Neural crest cell (in vitro differentiated cells): ENCODE measurements at regions not wholly inside any gene's neighbourhood (a gene's known extent, or its start where the extent isn't known, plus 50 kb on each side); places are given as distances from the start of the nearest gene placed in this dataset.
"Not testable (repeated sequence)": the region's sequence is repeated elsewhere in the genome, so short reads cannot be mapped to it uniquely, and the experiment has no call there.

Experiments used
- DNase-seq: peaks from one replicate; pipeline ENCODE4 v3.0.0; 2021; ENCODE audit warnings: low read depth, mixed read lengths, low spot score
- H3K27ac Mint-ChIP-seq: one replicate; pipeline ENCODE4 v1.8.0; 2021; ENCODE audit warnings: mild to moderate bottlenecking, mixed read lengths; ENCODE audit not compliant: unreplicated experiment
- H3K27me3 Mint-ChIP-seq: 2 replicates; pipeline ENCODE4 v1.8.0; 2021; ENCODE audit warnings: low read depth, mild to moderate bottlenecking, mixed read lengths
- H3K36me3 Mint-ChIP-seq: 2 replicates; pipeline ENCODE4 v1.8.0; 2021; ENCODE audit warnings: low read depth, mild to moderate bottlenecking, mixed read lengths
- H3K4me1 Mint-ChIP-seq: 2 replicates; pipeline ENCODE4 v1.8.0; 2021; ENCODE audit warnings: mixed read lengths
- H3K4me3 Mint-ChIP-seq: one replicate; pipeline ENCODE4 v1.8.0; 2021; ENCODE audit warnings: mild to moderate bottlenecking, mixed read lengths
- H3K9me3 Mint-ChIP-seq: 2 replicates; pipeline ENCODE4 v1.8.0; 2021; ENCODE audit warnings: mixed read lengths
- TF ChIP-seq, protein P1 (sequence below): fragments of 200-600 bp; sonication (generic); conservative IDR thresholded peaks from 2 replicates; pipeline ENCODE4 v1.5.0; 2021; ENCODE audit warnings: antibody characterized with exemption, mild to moderate bottlenecking

DNA sequence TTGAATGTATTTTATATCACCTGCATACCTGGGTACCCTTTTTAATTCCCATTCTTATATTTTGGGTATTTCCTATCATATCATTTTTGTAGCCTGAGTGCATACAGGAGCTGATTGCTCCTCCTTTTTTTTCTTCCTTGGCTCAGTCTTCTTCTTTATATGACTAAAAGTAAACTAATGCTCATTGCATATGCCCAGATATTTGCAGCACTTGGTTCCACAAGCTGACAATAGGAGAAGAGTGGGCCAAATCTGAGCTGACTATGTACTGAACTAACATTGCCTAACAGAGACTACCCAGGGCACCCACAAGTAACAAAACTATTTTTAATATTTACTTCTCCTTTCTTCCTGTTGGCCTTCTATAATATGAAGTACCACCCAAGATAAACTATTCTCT lies 131.7 kb upstream of the SPOPL start:
- no peak overlapping the region for H3K4me3 Mint-ChIP-seq
- TF ChIP-seq, protein P1, sequence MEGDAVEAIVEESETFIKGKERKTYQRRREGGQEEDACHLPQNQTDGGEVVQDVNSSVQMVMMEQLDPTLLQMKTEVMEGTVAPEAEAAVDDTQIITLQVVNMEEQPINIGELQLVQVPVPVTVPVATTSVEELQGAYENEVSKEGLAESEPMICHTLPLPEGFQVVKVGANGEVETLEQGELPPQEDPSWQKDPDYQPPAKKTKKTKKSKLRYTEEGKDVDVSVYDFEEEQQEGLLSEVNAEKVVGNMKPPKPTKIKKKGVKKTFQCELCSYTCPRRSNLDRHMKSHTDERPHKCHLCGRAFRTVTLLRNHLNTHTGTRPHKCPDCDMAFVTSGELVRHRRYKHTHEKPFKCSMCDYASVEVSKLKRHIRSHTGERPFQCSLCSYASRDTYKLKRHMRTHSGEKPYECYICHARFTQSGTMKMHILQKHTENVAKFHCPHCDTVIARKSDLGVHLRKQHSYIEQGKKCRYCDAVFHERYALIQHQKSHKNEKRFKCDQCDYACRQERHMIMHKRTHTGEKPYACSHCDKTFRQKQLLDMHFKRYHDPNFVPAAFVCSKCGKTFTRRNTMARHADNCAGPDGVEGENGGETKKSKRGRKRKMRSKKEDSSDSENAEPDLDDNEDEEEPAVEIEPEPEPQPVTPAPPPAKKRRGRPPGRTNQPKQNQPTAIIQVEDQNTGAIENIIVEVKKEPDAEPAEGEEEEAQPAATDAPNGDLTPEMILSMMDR, result no peak
- H3K27ac Mint-ChIP-seq, result no peak overlapping the region
- no peak for DNase-seq
- no peaks in the 10 kb centered on the region for H3K36me3 Mint-ChIP-seq
- H3K27me3 Mint-ChIP-seq, result no peaks in the 10 kb centered on the region
- no peaks in the 10 kb centered on the region for H3K9me3 Mint-ChIP-seq
- H3K4me1 Mint-ChIP-seq, result no peaks in the 10 kb centered on the region

DNA sequence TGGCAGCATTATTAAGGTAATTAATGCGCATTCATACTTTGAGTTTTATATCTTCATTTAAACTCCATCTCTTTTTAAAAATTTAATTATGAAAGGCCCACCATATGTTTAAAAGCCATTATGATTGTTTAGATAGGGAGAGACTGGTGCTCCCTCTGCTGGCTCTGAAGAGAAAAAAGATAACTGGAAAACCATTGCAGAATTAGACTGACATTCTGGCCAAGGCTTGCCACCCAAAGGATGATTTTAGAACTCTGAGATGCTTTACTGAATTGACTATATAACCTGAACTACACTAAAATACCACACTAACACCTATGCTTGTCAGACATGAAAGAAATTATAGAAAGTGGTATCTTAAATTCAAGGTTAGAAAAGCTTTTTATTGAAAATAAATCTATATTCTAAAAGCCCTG lies 127.6 kb upstream of the SPOPL start:
- Mint-ChIP-seq H3K4me3 (no peak overlapping the region), H3K36me3 (no peaks in the 10 kb centered on the region), H3K27me3 (no peaks in the 10 kb centered on the region), H3K4me1 (no peaks in the 10 kb centered on the region), H3K27ac (no peak overlapping the region), H3K9me3 (no peaks in the 10 kb centered on the region)
- no peak for DNase-seq
- TF ChIP-seq, protein P1, result peak; percentile 81

DNA sequence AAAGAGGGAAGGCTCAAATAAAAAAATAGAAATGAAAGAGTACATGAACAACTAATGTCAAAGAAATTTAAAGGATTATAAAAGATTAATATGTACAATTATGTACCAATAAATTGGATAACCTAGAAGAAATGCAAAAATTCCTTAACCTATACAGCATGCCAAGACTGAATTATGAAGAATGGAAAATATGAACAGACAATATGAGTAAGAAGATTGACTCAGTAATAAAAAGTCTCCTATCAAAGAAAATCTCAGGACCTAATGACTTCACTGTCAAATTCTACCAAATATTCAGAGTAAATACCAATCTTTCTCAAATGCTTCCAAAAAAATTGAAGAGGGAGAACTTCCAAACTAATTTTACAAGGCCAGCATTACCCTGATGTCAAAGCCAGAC lies 120.2 kb upstream of the SPOPL start:
- Mint-ChIP-seq H3K4me3 (no peak overlapping the region), H3K27me3 (no peaks in the 10 kb centered on the region), H3K4me1 (no peaks in the 10 kb centered on the region), H3K9me3 (peaks cover 5% of the 10 kb centered on the region), H3K27ac (no peak overlapping the region), H3K36me3 (no peaks in the 10 kb centered on the region)
- DNase-seq, result no peak
- TF ChIP-seq, protein P1, result no peak

DNA sequence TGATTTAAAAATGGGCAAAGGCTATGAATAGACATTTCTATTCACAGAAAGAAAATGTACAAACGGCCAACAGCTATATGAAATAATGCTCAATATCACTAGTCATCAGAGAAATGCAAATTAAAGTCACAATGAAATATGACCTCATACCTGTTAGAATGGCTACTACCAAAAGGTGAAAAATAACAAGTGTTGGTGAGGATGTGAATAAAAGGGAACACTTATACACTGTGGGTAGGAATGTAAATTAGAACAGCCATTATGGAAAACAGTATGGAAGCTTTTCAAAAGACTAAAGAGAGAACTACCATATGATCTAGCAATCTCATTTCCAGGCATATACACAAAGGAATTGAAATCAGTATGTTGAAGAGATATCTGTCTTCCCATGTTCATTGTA lies 118.9 kb upstream of the SPOPL start:
- Mint-ChIP-seq H3K4me3 (no peak overlapping the region), H3K4me1 (no peaks in the 10 kb centered on the region), H3K36me3 (no peaks in the 10 kb centered on the region), H3K9me3 (peaks cover 5% of the 10 kb centered on the region), H3K27ac (no peak overlapping the region), H3K27me3 (no peaks in the 10 kb centered on the region)
- DNase-seq, result no peak
- TF ChIP-seq, protein P1, result no peak

DNA sequence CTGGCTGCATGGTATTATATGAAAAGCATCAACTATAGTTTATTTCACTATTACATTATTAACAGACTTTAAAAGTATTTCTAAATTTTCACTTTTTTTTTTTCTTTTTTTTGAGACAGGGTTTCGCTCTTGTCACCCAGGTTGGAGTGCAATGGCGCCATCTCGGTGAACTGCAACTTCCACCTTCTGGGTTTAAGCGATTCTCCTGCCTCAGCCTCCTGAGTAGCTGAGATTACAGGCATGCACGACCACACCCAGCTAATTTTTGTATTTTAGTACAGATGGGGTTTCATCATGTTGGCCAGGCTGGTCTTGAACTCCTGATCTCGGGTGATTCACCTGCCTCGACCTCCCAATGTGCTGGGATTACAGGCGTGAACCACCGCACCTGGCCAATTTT lies 115.4 kb upstream of the SPOPL start:
- not testable (repeated sequence) for H3K36me3 Mint-ChIP-seq, H3K4me3 Mint-ChIP-seq, H3K9me3 Mint-ChIP-seq, DNase-seq, H3K27ac Mint-ChIP-seq, H3K4me1 Mint-ChIP-seq, H3K27me3 Mint-ChIP-seq

DNA sequence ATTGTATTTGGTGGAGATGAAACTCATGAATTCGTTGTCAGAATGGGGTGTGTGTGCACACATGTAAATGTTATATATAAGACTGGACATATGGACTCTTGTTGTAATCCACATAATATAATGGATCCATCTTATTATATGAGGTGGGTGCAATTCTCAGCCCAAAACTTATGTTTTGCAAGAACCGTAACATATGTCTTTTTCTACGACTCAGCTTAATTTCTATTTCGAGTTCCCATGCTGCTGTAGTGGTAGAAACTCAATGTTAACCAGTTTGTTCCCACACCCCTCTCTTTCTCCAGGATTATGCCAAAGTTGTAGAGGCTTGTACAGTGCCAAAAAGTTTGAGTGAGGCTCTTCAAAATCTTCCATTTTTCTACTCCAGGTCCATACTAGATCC lies 112.5 kb upstream of the SPOPL start:
- no peaks in the 10 kb centered on the region for H3K36me3 Mint-ChIP-seq
- TF ChIP-seq, protein P1, result no peak
- H3K27ac Mint-ChIP-seq, result no peak overlapping the region
- no peak for DNase-seq
- H3K27me3 Mint-ChIP-seq, result peaks cover 2% of the 10 kb centered on the region
- no peaks in the 10 kb centered on the region for H3K9me3 Mint-ChIP-seq
- peaks cover 5% of the 10 kb centered on the region for H3K4me1 Mint-ChIP-seq
- no peak overlapping the region for H3K4me3 Mint-ChIP-seq
